ENCODE measurements at regions not wholly inside any gene's neighbourhood (a gene's known extent, or its start where the extent isn't known, plus 50 kb on each side); places are given as distances from the start of the nearest gene placed in this dataset.

DNA sequence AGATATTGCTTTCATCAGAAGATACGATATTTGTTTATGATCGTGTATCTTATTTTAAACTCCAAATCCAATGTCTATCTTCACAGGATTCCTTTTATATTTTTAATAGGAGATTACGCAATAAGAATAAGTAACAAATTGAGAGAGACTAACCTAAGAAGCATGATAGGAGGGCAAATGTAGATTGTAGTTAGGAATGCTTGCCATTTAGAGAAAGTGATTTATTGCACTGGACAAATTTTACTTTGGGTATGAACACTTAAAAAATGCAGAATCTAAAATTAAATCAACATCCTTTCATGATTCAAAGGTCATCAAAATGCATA is 563.4 kb upstream of the POU3F3 start:
- TF ChIP-seq POLR2AphosphoS5 (IDR thresholded peaks at IDR 0.05; ENCODE audit: insufficient read depth in 1 of 2, low read depth in 1 of 2) (no peak), POLR2A (IDR thresholded peaks at IDR 0.05) (no peak)
- TF ChIP-seq, protein P1, sequence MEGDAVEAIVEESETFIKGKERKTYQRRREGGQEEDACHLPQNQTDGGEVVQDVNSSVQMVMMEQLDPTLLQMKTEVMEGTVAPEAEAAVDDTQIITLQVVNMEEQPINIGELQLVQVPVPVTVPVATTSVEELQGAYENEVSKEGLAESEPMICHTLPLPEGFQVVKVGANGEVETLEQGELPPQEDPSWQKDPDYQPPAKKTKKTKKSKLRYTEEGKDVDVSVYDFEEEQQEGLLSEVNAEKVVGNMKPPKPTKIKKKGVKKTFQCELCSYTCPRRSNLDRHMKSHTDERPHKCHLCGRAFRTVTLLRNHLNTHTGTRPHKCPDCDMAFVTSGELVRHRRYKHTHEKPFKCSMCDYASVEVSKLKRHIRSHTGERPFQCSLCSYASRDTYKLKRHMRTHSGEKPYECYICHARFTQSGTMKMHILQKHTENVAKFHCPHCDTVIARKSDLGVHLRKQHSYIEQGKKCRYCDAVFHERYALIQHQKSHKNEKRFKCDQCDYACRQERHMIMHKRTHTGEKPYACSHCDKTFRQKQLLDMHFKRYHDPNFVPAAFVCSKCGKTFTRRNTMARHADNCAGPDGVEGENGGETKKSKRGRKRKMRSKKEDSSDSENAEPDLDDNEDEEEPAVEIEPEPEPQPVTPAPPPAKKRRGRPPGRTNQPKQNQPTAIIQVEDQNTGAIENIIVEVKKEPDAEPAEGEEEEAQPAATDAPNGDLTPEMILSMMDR (IDR thresholded peaks at IDR 0.05): no peak
